ENCODE measurements at regions not wholly inside any gene's neighbourhood (a gene's known extent, or its start where the extent isn't known, plus 50 kb on each side); places are given as distances from the start of the nearest gene placed in this dataset.

- no peak for DNase-seq (ENCODE audit: low read depth)
- no peak for TF ChIP-seq CTCF (IDR thresholded peaks at IDR 0.05; ENCODE audit: control insufficient read depth, extremely low read depth, insufficient read depth)
- H3K4me3 ChIP-seq (ENCODE audit: low read depth, low read length): no peak overlapping the region
Measured at GRCh38 chr16:86244158-86244557, 266.2 kb upstream of the FOXF1 start.

GRCh38 chr16:86244936-86245335, 265.4 kb upstream of the FOXF1 start:
- no peak overlapping the region for H3K4me3 ChIP-seq (ENCODE audit: low read depth, low read length)

GRCh38 chr16:86245351-86245750, 265.0 kb upstream of the FOXF1 start:
- no peak overlapping the region for H3K4me3 ChIP-seq (ENCODE audit: low read depth, low read length)
- DNase-seq (ENCODE audit: low read depth): no peak
- no peak for TF ChIP-seq CTCF (IDR thresholded peaks at IDR 0.05; ENCODE audit: control insufficient read depth, extremely low read depth, insufficient read depth)

More at GRCh38 chr16:86244936-86245335, 265.4 kb upstream of the FOXF1 start:
- TF ChIP-seq CTCF (IDR thresholded peaks at IDR 0.05; ENCODE audit: control insufficient read depth, extremely low read depth, insufficient read depth): no peak
- DNase-seq (ENCODE audit: low read depth): no peak

GRCh38 chr16:86245895-86246294, 264.4 kb upstream of the FOXF1 start:
- TF ChIP-seq CTCF (IDR thresholded peaks at IDR 0.05; ENCODE audit: control insufficient read depth, extremely low read depth, insufficient read depth): no peak
- no peak overlapping the region for H3K4me3 ChIP-seq (ENCODE audit: low read depth, low read length)
- no peak for DNase-seq (ENCODE audit: low read depth)

- no peak for DNase-seq (ENCODE audit: low read depth)
- H3K4me3 ChIP-seq (ENCODE audit: low read depth, low read length): no peak overlapping the region
- no peak for TF ChIP-seq CTCF (IDR thresholded peaks at IDR 0.05; ENCODE audit: control insufficient read depth, extremely low read depth, insufficient read depth)
Measured at GRCh38 chr16:86248310-86248905, 261.9 kb upstream of the FOXF1 start.

- no peak overlapping the region for H3K4me3 ChIP-seq (ENCODE audit: low read depth, low read length)
- TF ChIP-seq CTCF (IDR thresholded peaks at IDR 0.05; ENCODE audit: control insufficient read depth, extremely low read depth, insufficient read depth): no peak
- no peak for DNase-seq (ENCODE audit: low read depth)
Measured at GRCh38 chr16:86249631-86250030, 260.7 kb upstream of the FOXF1 start.

GRCh38 chr16:86251682-86252081, 258.6 kb upstream of the FOXF1 start:
- no peak for TF ChIP-seq CTCF (IDR thresholded peaks at IDR 0.05; ENCODE audit: control insufficient read depth, extremely low read depth, insufficient read depth)
- DNase-seq (ENCODE audit: low read depth): no peak
- no peak overlapping the region for H3K4me3 ChIP-seq (ENCODE audit: low read depth, low read length)
